H9 (cell line): ENCODE measurements at regions not wholly inside any gene's neighbourhood (a gene's known extent, or its start where the extent isn't known, plus 50 kb on each side); places are given as distances from the start of the nearest gene placed in this dataset.

Source experiments
- DNase-seq: peaks from one replicate; pipeline ENCODE4 v3.0.0-alpha.2; 2017
- H2AFZ ChIP-seq: one replicate; pipeline ENCODE4 v1.6.1; 2013; ENCODE audit warnings: mild to moderate bottlenecking, low read length, control low read depth, moderate library complexity
- H2AK5ac ChIP-seq: 2 replicates; pipeline ENCODE4 v1.6.1; 2013; ENCODE audit warnings: low read length, control low read depth, mixed read lengths; ENCODE audit not compliant: insufficient read length
- H2BK120ac ChIP-seq: one replicate; pipeline ENCODE4 v1.6.1; 2013; ENCODE audit warnings: low read depth, mild to moderate bottlenecking, low read length, control low read depth, inconsistent platforms; ENCODE audit not compliant: poor library complexity, severe bottlenecking
- H2BK12ac ChIP-seq: 2 replicates; pipeline ENCODE4 v1.6.1; 2013; ENCODE audit warnings: low read length, control low read depth, mixed read lengths, low read depth; ENCODE audit not compliant: insufficient read length
- H2BK15ac ChIP-seq: 2 replicates; pipeline ENCODE4 v1.6.1; 2013; ENCODE audit warnings: low read depth, low read length, control low read depth
- H2BK20ac ChIP-seq: one replicate; pipeline ENCODE4 v1.6.1; 2013; ENCODE audit warnings: low read depth, mild to moderate bottlenecking, low read length, control low read depth, inconsistent platforms; ENCODE audit not compliant: poor library complexity, severe bottlenecking
- H2BK5ac ChIP-seq: 2 replicates; pipeline ENCODE4 v1.6.1; 2013; ENCODE audit warnings: low read length, control low read depth, mixed read lengths; ENCODE audit not compliant: insufficient read length
- H3K14ac ChIP-seq: 2 replicates; pipeline ENCODE4 v1.6.1; 2013; ENCODE audit warnings: low read length, control low read depth; ENCODE audit not compliant: insufficient read depth
- H3K18ac ChIP-seq: 2 replicates; pipeline ENCODE4 v1.6.1; 2013; ENCODE audit warnings: low read depth, mild to moderate bottlenecking, mixed read lengths, low read length, control low read depth; ENCODE audit not compliant: insufficient read length
- H3K23ac ChIP-seq: 2 replicates; pipeline ENCODE4 v1.6.1; 2013; ENCODE audit warnings: low read length, control low read depth, mixed read lengths, low read depth; ENCODE audit not compliant: insufficient read length
- H3K23me2 ChIP-seq: 2 replicates; pipeline ENCODE4 v1.6.1; 2013; ENCODE audit warnings: low read depth, mild to moderate bottlenecking, mixed read lengths, low read length, control low read depth; ENCODE audit not compliant: insufficient read length, poor library complexity, severe bottlenecking
- H3K27ac ChIP-seq: 2 replicates; pipeline ENCODE4 v1.5.1; 2013; ENCODE audit warnings: low read length, control low read depth, mixed read lengths, low read depth; ENCODE audit not compliant: insufficient read length
- H3K27me3 ChIP-seq: 2 replicates; pipeline ENCODE4 v1.6.1; 2013; ENCODE audit warnings: low read length, control low read depth, inconsistent platforms; ENCODE audit not compliant: insufficient read depth
- H3K4ac ChIP-seq: 2 replicates; pipeline ENCODE4 v1.6.1; 2013; ENCODE audit warnings: low read depth, mild to moderate bottlenecking, control low read depth, inconsistent platforms, low read length, moderate library complexity
- H3K4me1 ChIP-seq: 2 replicates; pipeline ENCODE4 v1.6.1; 2013; ENCODE audit warnings: low read length, control low read depth, inconsistent platforms; ENCODE audit not compliant: insufficient read depth
- H3K4me2 ChIP-seq: 2 replicates; pipeline ENCODE4 v1.6.1; 2013; ENCODE audit warnings: low read length, control low read depth, mixed read lengths; ENCODE audit not compliant: insufficient read length, insufficient read depth
- H3K56ac ChIP-seq: 2 replicates; pipeline ENCODE4 v1.6.1; 2013; ENCODE audit warnings: low read depth, mild to moderate bottlenecking, mixed read lengths, low read length, control low read depth; ENCODE audit not compliant: insufficient read length
- H3K79me1 ChIP-seq: 2 replicates; pipeline ENCODE4 v1.6.1; 2013; ENCODE audit warnings: low read depth, mild to moderate bottlenecking, moderate library complexity, low read length, control low read depth, inconsistent platforms; ENCODE audit not compliant: insufficient read depth, poor library complexity, severe bottlenecking
- H3K79me2 ChIP-seq: 2 replicates; pipeline ENCODE4 v1.6.1; 2013; ENCODE audit warnings: low read length, control low read depth, inconsistent platforms; ENCODE audit not compliant: insufficient read depth
- H3K9ac ChIP-seq: 2 replicates; pipeline ENCODE4 v1.6.1; 2013; ENCODE audit warnings: low read length, control low read depth, mixed read lengths; ENCODE audit not compliant: insufficient read length; ENCODE audit errors: extremely low read depth
- H3K9me3 ChIP-seq: one replicate; pipeline ENCODE4 v1.6.1; 2013; ENCODE audit warnings: low read depth, low read length, inconsistent platforms; ENCODE audit not compliant: control insufficient read depth
- H3T11ph ChIP-seq: one replicate; pipeline ENCODE4 v1.6.1; 2013; ENCODE audit warnings: mild to moderate bottlenecking, low read length, control low read depth, inconsistent platforms
- H4K20me1 ChIP-seq: one replicate; pipeline ENCODE4 v1.6.1; 2013; ENCODE audit not compliant: control insufficient read depth, insufficient read length, insufficient read depth
- H4K5ac ChIP-seq: 2 replicates; pipeline ENCODE4 v1.6.1; 2013; ENCODE audit warnings: low read depth, mild to moderate bottlenecking, mixed read lengths, low read length, control low read depth; ENCODE audit not compliant: insufficient read length
- H4K8ac ChIP-seq: replicated peaks from 2 replicates; pipeline ENCODE4 v1.6.1; 2013; ENCODE audit warnings: low read length, control low read depth, mixed read lengths, low read depth; ENCODE audit not compliant: insufficient read length
- H4K91ac ChIP-seq: 2 replicates; pipeline ENCODE4 v1.6.1; 2013; ENCODE audit warnings: low read depth, mild to moderate bottlenecking, moderate library complexity, mixed read lengths, low read length, control low read depth; ENCODE audit not compliant: insufficient read length
- H3K27ac Mint-ChIP-seq, 3 experiments: 2 replicates in 2 of 3; 3 replicates in 1 of 3; pipeline ENCODE4 v1.8.0; 2020 to 2021; ENCODE audit warnings: mixed read lengths in 3 of 3, mild to moderate bottlenecking in 1 of 3, moderate library complexity in 1 of 3
- H3K27me3 Mint-ChIP-seq: 2 replicates; pipeline ENCODE4 v1.8.0; 2021; ENCODE audit warnings: low read depth, mild to moderate bottlenecking, moderate library complexity, mixed read lengths
- H3K36me3 Mint-ChIP-seq, 3 experiments: 2 replicates in 2 of 3; 3 replicates in 1 of 3; pipeline ENCODE4 v1.8.0; 2020 to 2021; ENCODE audit warnings: low read depth in 3 of 3, mixed read lengths in 3 of 3; ENCODE audit not compliant: insufficient read depth in 1 of 3
- H3K4me1 Mint-ChIP-seq, 2 experiments: 2 replicates each; pipeline ENCODE4 v1.8.0; 2020; ENCODE audit warnings: mixed read lengths in 2 of 2
- H3K4me3 Mint-ChIP-seq, 2 experiments: 2 replicates in 1 of 2; 3 replicates in 1 of 2; pipeline ENCODE4 v1.8.0; 2020 to 2021; ENCODE audit warnings: mild to moderate bottlenecking in 2 of 2, mixed read lengths in 2 of 2, moderate library complexity in 1 of 2
- H3K9me3 Mint-ChIP-seq, 2 experiments: 2 replicates in 1 of 2; 3 replicates in 1 of 2; pipeline ENCODE4 v1.8.0; 2020; ENCODE audit warnings: mild to moderate bottlenecking in 2 of 2, mixed read lengths in 2 of 2, moderate library complexity in 1 of 2
- WGBS: extraction: QIAGEN DNeasy Blood & Tissue Kit; methylation state at CpG from one replicate; pipeline ENCODE4 v1.1.7; 2013; ENCODE audit warnings: missing lambda C conversion rate, low lambda C conversion rate, mixed read lengths; ENCODE audit not compliant: insufficient read length; ENCODE audit errors: extremely low coverage; 5-methylcytosine and 5-hydroxymethylcytosine counted together
- TF ChIP-seq, protein P1 (sequence below): fragments of 200-600 bp; sonication (generic); conservative IDR thresholded peaks from 3 replicates; pipeline ENCODE4 v1.8.0; 2021; ENCODE audit warnings: antibody characterized with exemption, mild to moderate bottlenecking

DNA sequence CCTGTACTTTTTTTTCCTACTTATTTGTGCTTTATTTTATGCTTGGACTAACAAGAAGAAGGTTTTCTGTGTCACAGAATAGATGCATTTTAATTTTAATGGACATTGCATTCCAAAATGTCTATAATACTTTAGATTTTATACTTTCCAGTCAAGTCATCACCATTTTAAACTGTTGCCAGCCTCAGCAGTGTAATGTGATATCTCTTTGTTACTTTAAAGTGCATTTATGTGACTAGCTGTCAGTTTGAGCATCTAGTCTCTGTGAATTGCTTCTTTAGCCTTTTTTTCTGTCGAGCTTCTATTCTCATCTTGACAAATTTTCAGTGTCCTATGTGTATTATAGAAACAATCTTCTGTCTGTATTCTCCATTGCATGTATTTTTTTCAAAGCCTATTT lies 511.4 kb upstream of the CBLB start:
- no peak overlapping the region for H3K9ac ChIP-seq
- no CpG with 5 or more reads among the region's 1 CpG for WGBS
- H2AK5ac ChIP-seq, result no peak overlapping the region
- DNase-seq, result no peak
- no peaks in the 10 kb centered on the region for H3K4me1 ChIP-seq
- H3K56ac ChIP-seq, result no peak overlapping the region
- Mint-ChIP-seq H3K27me3 (no peaks in the 10 kb centered on the region), H3K4me3 (no peak overlapping the region), H3K27ac (no peak overlapping the region), H3K4me1 (peaks cover 5 to 6% of the 10 kb centered on the region in 2 experiments; a peak in 3 of 4 replicates), H3K9me3 (no peaks in the 10 kb centered on the region), H3K36me3 (no peaks in the 10 kb centered on the region)
- H3K23me2 ChIP-seq, result no peaks in the 10 kb centered on the region
- no peak overlapping the region for H2BK12ac ChIP-seq
- H4K20me1 ChIP-seq, result no peaks in the 10 kb centered on the region
- no peak overlapping the region for H2BK20ac ChIP-seq
- H3K9me3 ChIP-seq, result no peaks in the 10 kb centered on the region
- H3K23ac ChIP-seq, result no peak overlapping the region
- no peak overlapping the region for H3K14ac ChIP-seq
- H3K27me3 ChIP-seq, result no peaks in the 10 kb centered on the region
- H2BK120ac ChIP-seq, result no peak overlapping the region
- no peaks in the 10 kb centered on the region for H3K79me1 ChIP-seq
- no peak overlapping the region for H4K8ac ChIP-seq
- no peak overlapping the region for H3K18ac ChIP-seq
- H4K5ac ChIP-seq, result no peak overlapping the region
- no peak overlapping the region for H4K91ac ChIP-seq
- no peak overlapping the region for H2AFZ ChIP-seq
- no peak overlapping the region for H3K4ac ChIP-seq
- no peak overlapping the region for H3T11ph ChIP-seq
- no peak overlapping the region for H2BK15ac ChIP-seq
- no peaks in the 10 kb centered on the region for H3K79me2 ChIP-seq
- H2BK5ac ChIP-seq, result no peak overlapping the region
- no peak overlapping the region for H3K27ac ChIP-seq
- no peak overlapping the region for H3K4me2 ChIP-seq
- TF ChIP-seq, protein P1, sequence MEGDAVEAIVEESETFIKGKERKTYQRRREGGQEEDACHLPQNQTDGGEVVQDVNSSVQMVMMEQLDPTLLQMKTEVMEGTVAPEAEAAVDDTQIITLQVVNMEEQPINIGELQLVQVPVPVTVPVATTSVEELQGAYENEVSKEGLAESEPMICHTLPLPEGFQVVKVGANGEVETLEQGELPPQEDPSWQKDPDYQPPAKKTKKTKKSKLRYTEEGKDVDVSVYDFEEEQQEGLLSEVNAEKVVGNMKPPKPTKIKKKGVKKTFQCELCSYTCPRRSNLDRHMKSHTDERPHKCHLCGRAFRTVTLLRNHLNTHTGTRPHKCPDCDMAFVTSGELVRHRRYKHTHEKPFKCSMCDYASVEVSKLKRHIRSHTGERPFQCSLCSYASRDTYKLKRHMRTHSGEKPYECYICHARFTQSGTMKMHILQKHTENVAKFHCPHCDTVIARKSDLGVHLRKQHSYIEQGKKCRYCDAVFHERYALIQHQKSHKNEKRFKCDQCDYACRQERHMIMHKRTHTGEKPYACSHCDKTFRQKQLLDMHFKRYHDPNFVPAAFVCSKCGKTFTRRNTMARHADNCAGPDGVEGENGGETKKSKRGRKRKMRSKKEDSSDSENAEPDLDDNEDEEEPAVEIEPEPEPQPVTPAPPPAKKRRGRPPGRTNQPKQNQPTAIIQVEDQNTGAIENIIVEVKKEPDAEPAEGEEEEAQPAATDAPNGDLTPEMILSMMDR, result no peak
